Heart left ventricle (tissue), 13 donors: ENCODE measurements at regions not wholly inside any gene's neighbourhood (a gene's known extent, or its start where the extent isn't known, plus 50 kb on each side); places are given as distances from the start of the nearest gene placed in this dataset.

Experiments used
- CTCF ChIP-seq, 12 donors: fragments of 200-600 bp; sonication (generic) in 4 of 12; IDR thresholded peaks; one replicate each; pipeline versions ENCODE4 v1.5.0 to v1.8.0; 2018 to 2022; ENCODE audit warnings: antibody characterized with exemption in 12 of 12, mild to moderate bottlenecking in 5 of 12
- POLR2A ChIP-seq, 2 donors: fragments of 450-650 bp; IDR thresholded peaks; one replicate each; pipeline ENCODE4 v1.6.1; 2017; ENCODE audit warnings: antibody characterized with exemption in 2 of 2, mild to moderate bottlenecking in 2 of 2, moderate library complexity in 2 of 2
- donor health status: ischemic (EF 13 %, LVEDD 7.1; RV severe dilation, severe dysfunction).
- donor health status: DM: no; HTN: yes; CAD: no.
- donor health status: DM: no; HTN: no; CAD: no.
- donor health status: ischemic (EF 25% LVEDD 6.9; RV normal size, moderate dysfunction).
- donor health status: ischemic (EF 25% LVEDD 5.7; RV mildly dilated, moderate dysfunction).
- donor health status: ischemic (EF 35%, LVEDD 5.7; RV mildly dilated, moderate dysfunction).
- donor health status: nonischemic (EF 11% LVEDD 7.7; RV severe dilation, severe dysfunction).
- donor health status: DM: yes; HTN: yes; CAD: no.
- donor health status: PGD.
- donor health status: ischemic (EF 29% LVEDD 5.4; RV normal size, mild dysfunction).
- donor health status: nonischemic (EF 23%, LVEDD 6.1; RV moderate dilation, normal function).

- no peak for TF ChIP-seq CTCF (IDR thresholded peaks at IDR 0.05)
- no peak for TF ChIP-seq POLR2A (IDR thresholded peaks at IDR 0.05)
Measured at GRCh38 chr11:45035413-45035812, 84.7 kb upstream of the TP53I11 start.
